Testis (tissue), 2 donors: ENCODE measurements at regions not wholly inside any gene's neighbourhood (a gene's known extent, or its start where the extent isn't known, plus 50 kb on each side); places are given as distances from the start of the nearest gene placed in this dataset.
"Not testable (repeated sequence)": the region's sequence is repeated elsewhere in the genome, so short reads cannot be mapped to it uniquely, and the experiment has no call there.

ENCODE experiments used
- POLR2A ChIP-seq: fragments of 450-650 bp; IDR thresholded peaks from one replicate; pipeline ENCODE4 v1.6.1; 2017; ENCODE audit warnings: antibody characterized with exemption, mild to moderate bottlenecking, moderate library complexity
- TF ChIP-seq, protein P1 (sequence below), 3 experiments: fragments of 450-650 bp in 2 of 3; fragments of 200-600 bp in 1 of 3; sonication (generic) in 1 of 3; IDR thresholded peaks; one replicate each; pipeline ENCODE4 v1.5.1; 2016 to 2019; ENCODE audit warnings: antibody characterized with exemption in 3 of 3, mild to moderate bottlenecking in 2 of 3, moderate library complexity in 1 of 3

DNA sequence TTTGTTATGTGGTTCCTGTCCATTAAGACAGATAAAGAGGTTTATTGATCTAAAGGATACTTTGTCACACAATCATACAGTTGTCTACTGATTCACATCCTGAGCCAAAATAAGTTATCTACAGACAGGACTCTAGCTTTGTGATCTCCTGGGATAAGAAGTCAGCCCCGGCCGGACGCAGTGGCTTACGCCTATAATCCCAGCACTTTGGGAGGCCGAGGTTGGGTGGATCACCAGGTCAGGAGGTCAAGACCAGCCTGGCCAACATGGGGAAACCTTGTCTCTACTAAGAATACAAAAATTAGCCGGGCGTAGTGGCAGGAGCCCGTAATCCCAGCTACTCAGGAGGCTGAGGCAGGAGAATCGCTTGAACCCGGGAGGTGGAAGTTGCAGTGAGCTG is 821.0 kb downstream of the SORCS1 start:
- TF ChIP-seq, protein P1, sequence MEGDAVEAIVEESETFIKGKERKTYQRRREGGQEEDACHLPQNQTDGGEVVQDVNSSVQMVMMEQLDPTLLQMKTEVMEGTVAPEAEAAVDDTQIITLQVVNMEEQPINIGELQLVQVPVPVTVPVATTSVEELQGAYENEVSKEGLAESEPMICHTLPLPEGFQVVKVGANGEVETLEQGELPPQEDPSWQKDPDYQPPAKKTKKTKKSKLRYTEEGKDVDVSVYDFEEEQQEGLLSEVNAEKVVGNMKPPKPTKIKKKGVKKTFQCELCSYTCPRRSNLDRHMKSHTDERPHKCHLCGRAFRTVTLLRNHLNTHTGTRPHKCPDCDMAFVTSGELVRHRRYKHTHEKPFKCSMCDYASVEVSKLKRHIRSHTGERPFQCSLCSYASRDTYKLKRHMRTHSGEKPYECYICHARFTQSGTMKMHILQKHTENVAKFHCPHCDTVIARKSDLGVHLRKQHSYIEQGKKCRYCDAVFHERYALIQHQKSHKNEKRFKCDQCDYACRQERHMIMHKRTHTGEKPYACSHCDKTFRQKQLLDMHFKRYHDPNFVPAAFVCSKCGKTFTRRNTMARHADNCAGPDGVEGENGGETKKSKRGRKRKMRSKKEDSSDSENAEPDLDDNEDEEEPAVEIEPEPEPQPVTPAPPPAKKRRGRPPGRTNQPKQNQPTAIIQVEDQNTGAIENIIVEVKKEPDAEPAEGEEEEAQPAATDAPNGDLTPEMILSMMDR (IDR thresholded peaks at IDR 0.05), result not testable (repeated sequence)
- not testable (repeated sequence) for TF ChIP-seq POLR2A
